ENCODE measurements at regions not wholly inside any gene's neighbourhood (a gene's known extent, or its start where the extent isn't known, plus 50 kb on each side); places are given as distances from the start of the nearest gene placed in this dataset.

DNA sequence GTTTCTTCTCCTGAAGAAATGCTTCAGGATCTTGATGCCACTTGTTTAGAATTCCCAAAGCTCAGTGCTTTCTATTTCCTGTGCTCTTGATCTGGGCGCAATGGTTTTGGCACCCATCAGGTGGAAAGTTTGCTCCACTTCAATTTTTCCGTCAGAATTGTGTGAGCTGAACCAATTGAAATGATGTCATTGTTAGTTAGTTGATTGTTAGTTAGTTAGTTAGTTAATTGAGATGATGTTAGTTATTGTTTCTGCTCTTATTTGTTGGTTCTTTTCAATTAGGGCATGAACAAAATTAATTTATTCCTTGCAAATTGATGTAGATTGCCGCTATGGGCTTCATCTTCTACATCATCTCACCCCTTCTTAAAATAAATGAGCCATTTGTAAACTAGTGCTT lies 252.6 kb downstream of the BAMBI start:
- Histone ChIP-seq H3K9me3 (ENCODE audit: control insufficient read depth, insufficient read depth, low read depth, low read length) (no peaks in the 10 kb centered on the region), H3K4me3 (ENCODE audit: low read depth, low read length) (no peak overlapping the region), H3K4me1 (ENCODE audit: control insufficient read depth, insufficient read depth, low read length) (no peaks in the 10 kb centered on the region), H3K27ac (ENCODE audit: extremely low read depth, low read depth, low read length) (no peak overlapping the region), H3K36me3 (ENCODE audit: control insufficient read depth in 2 of 2, insufficient read depth in 1 of 2, low read length in 2 of 2) (no peaks in the 10 kb centered on the region)
- TF ChIP-seq ZNF791 (tag by site-specific recombination; IDR thresholded peaks at IDR 0.05), result no peak
- TF ChIP-seq ZNF571 (tag by site-specific recombination; IDR thresholded peaks at IDR 0.05), result no peak
- TF ChIP-seq GLIS1 (tag by site-specific recombination; IDR thresholded peaks at IDR 0.05), result no peak
- TF ChIP-seq GLIS2 (tag by site-specific recombination; IDR thresholded peaks at IDR 0.05), result no peak
- peak; percentile 61 for TF ChIP-seq ATF2 (tag by site-specific recombination; IDR thresholded peaks at IDR 0.05; ENCODE audit: low read depth)
- POLR2A ChIA-PET, result no interaction called here
- CTCF ChIA-PET, result interaction anchor here (0.7 to 1.9 kb wide), 3 partner anchors 9 to 281 kb away, joined by 3 to 17 read pairs (median 4); no protein-coding TSS in a partner anchor

DNA sequence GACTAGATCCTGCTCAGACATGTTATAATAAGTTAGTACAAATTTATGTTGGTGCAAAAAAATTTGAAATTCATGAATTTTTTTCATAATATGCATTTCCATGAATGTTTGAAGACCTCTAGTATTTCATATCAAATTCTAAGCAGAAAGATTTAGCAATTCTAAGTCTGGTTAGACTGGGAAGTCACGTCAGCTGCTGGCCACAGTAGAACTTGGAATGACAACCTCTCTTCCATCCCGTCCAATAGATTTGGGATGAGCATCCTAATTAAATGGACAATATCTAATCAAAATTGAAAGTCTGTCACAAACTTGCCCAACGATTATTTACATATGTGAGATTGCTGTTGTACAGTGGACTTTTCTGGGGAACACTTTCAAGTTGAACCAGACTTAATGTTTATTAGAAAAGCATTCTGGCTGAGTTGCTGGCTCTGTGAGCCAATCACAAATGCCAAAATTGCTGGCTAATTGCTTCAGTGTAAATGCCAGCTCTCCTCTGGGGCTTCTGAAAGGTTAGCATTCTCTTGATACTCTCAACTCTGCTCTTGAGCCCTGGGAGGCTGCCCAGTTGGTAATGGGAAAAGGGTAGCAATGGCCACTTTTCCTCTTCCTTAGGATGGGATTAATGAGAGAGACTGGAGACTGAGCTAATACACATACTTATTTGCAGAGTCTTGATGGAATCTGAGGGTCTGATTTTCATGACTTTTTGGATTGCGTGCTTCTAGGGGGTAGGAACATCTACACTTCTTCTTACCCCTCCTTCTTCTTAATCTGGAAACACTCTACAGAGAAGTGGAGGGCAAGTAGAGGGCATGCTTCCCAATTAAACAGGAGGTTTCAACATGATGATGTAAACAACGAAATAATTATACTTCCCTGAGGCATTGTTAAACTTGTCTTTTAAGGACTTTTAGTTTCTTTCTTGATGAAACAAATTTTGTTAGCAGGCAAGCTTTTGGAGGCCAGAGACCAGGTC lies 253.5 kb downstream of the BAMBI start:
- POLR2A ChIA-PET, result no interaction called here

DNA sequence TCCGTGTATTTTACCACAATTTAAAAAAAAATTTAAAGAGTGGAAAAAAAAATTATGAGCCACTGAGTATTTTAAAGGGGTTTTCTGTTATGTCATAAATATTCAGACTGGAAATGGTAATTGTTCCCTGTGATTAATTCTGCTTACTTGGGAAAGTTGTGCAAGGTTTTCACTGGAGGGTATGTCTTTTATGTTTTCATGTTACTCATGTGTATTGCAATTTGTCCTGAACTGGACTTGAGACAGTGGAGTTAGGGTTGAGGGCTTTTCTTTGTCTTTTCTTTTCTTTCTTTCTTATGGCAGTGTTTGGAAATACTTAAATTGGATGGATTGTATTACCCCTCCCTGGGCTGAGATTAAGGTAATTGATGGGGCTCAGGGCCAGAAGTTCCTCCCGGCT lies 257.7 kb downstream of the BAMBI start:
- CTCF ChIA-PET, result no interaction called here
- Histone ChIP-seq H3K4me3 (ENCODE audit: low read depth, low read length) (no peak overlapping the region), H3K27ac (ENCODE audit: extremely low read depth, low read depth, low read length) (no peak overlapping the region), H3K9me3 (ENCODE audit: control insufficient read depth, insufficient read depth, low read depth, low read length) (no peaks in the 10 kb centered on the region), H3K4me1 (ENCODE audit: control insufficient read depth, insufficient read depth, low read length) (peaks cover 7% of the 10 kb centered on the region), H3K36me3 (ENCODE audit: control insufficient read depth in 2 of 2, insufficient read depth in 1 of 2, low read length in 2 of 2) (no peaks in the 10 kb centered on the region)
- POLR2A ChIA-PET, result no interaction called here
- TF ChIP-seq, protein P1, sequence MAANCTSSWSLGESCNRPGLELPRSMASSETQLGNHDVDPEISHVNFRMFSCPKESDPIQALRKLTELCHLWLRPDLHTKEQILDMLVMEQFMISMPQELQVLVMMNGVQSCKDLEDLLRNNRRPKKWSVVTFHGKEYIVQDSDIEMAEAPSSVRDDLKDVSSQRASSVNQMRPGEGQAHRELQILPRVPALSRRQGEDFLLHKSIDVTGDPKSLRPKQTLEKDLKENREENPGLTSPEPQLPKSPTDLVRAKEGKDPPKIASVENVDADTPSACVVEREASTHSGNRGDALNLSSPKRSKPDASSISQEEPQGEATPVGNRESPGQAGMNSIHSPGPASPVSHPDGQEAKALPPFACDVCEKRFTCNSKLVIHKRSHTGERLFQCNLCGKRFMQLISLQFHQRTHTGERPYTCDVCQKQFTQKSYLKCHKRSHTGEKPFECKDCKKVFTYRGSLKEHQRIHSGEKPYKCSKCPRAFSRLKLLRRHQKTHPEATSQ (tag by site-specific recombination; IDR thresholded peaks at IDR 0.05), result no peak
- no peak for TF ChIP-seq ZNF521 (tag by site-specific recombination; IDR thresholded peaks at IDR 0.05)
- no peak for TF ChIP-seq MYNN (tag by site-specific recombination; IDR thresholded peaks at IDR 0.05; ENCODE audit: borderline replicate concordance)
- no peak for TF ChIP-seq KLF17 (tag by site-specific recombination; IDR thresholded peaks at IDR 0.05)
- TF ChIP-seq ZBTB6 (tag by site-specific recombination; IDR thresholded peaks at IDR 0.05), result no peak
- no peak for TF ChIP-seq ZNF76 (tag by site-specific recombination; IDR thresholded peaks at IDR 0.05; ENCODE audit: borderline replicate concordance, low read depth)
- no peak for TF ChIP-seq ZNF184 (tag by site-specific recombination; IDR thresholded peaks at IDR 0.05)
- no peak for TF ChIP-seq ZNF645 (tag by site-specific recombination; IDR thresholded peaks at IDR 0.05)

More for the DNA sequence above, 253.5 kb downstream of the BAMBI start:
- H3K9me3 ChIP-seq (ENCODE audit: control insufficient read depth, insufficient read depth, low read depth, low read length), result no peaks in the 10 kb centered on the region
- TF ChIP-seq TSHZ1 (tag by site-specific recombination; IDR thresholded peaks at IDR 0.05; ENCODE audit: borderline replicate concordance), result no peak
- TF ChIP-seq ZNF549 (tag by site-specific recombination; IDR thresholded peaks at IDR 0.05), result peak; percentile 72; the same call in 1 of the 2 replicates
- no peak overlapping the region for H3K4me3 ChIP-seq (ENCODE audit: low read depth, low read length)
- H3K36me3 ChIP-seq (ENCODE audit: control insufficient read depth in 2 of 2, insufficient read depth in 1 of 2, low read length in 2 of 2), result no peaks in the 10 kb centered on the region
- H3K27ac ChIP-seq (ENCODE audit: extremely low read depth, low read depth, low read length), result no peak overlapping the region
- CTCF ChIA-PET, result interaction anchor here (1.2 kb wide), 1 partner anchor 9 kb away, joined by 4 read pairs; no protein-coding TSS in a partner anchor
- H3K4me1 ChIP-seq (ENCODE audit: control insufficient read depth, insufficient read depth, low read length), result no peaks in the 10 kb centered on the region
